T-cell (primary cell): ENCODE measurements at regions not wholly inside any gene's neighbourhood (a gene's known extent, or its start where the extent isn't known, plus 50 kb on each side); places are given as distances from the start of the nearest gene placed in this dataset.

ENCODE experiments used
- ATAC-seq, 4 experiments: fragments of 200-7000 bp in 3 of 4; fragments of 150-1000 bp in 1 of 4; cut with Tn5 transposase; replicated peaks in 1 of 4; 1 replicate in 3 of 4; 2 replicates in 1 of 4; pipeline ENCODE4 v1.10.0; 2021; ENCODE audit warnings: moderate library complexity in 3 of 4, mild to moderate bottlenecking in 2 of 4, moderate number of reproducible peaks in 1 of 4
- CTCF ChIA-PET, 2 donors: fragments of 300-600 bp; sonication (Branson Sonifier 250); formaldehyde crosslinking; loops; one replicate each; lab custom pipeline; 2022; ENCODE audit warnings: antibody characterized with exemption in 2 of 2; lab: Charles Lee
- POLR2A ChIA-PET, 2 donors: fragments of 300-600 bp; sonication (Branson Sonifier 250); formaldehyde crosslinking; loops; one replicate each; lab custom pipeline; 2022; ENCODE audit warnings: antibody characterized with exemption in 2 of 2; lab: Charles Lee
- DNase-seq, 35 experiments: peaks; one replicate each; pipeline versions ENCODE4 v3.0.0 to v3.0.0-alpha.2; 2013 to 2023
- H3K27ac ChIP-seq: one replicate; pipeline ENCODE4 v1.5.1; 2013; ENCODE audit warnings: low read length
- H3K27me3 ChIP-seq, 2 experiments: replicated peaks in 1 of 2; 1 replicate in 1 of 2; 2 replicates in 1 of 2; pipeline versions ENCODE4 v1.6.1 to v1.7.0; 2013; ENCODE audit warnings: low read length in 1 of 2, mixed read lengths in 1 of 2; ENCODE audit not compliant: control insufficient read depth in 2 of 2, insufficient read depth in 2 of 2; ENCODE audit errors: extremely low read depth in 1 of 2
- H3K36me3 ChIP-seq, 2 donors: 1 replicate in 1 of 2; 2 replicates in 1 of 2; pipeline versions ENCODE4 v1.6.1 to v1.7.0; 2013; ENCODE audit warnings: low read length in 1 of 2; ENCODE audit not compliant: control insufficient read depth in 2 of 2, insufficient read depth in 1 of 2; ENCODE audit errors: extremely low read depth in 1 of 2
- H3K4me1 ChIP-seq, 2 experiments: 1 replicate in 1 of 2; 2 replicates in 1 of 2; pipeline versions ENCODE4 v1.6.1 to v1.7.0; 2013; ENCODE audit warnings: low read length in 2 of 2, mixed read lengths in 1 of 2; ENCODE audit not compliant: insufficient read depth in 2 of 2, control insufficient read depth in 1 of 2; ENCODE audit errors: extremely low read depth in 1 of 2
- H3K4me3 ChIP-seq, 2 donors: 1 replicate in 1 of 2; 2 replicates in 1 of 2; pipeline versions ENCODE4 v1.5.1 to v1.7.0; 2013; ENCODE audit warnings: mild to moderate bottlenecking in 2 of 2, low read length in 1 of 2, moderate library complexity in 1 of 2; ENCODE audit not compliant: control insufficient read depth in 1 of 2; ENCODE audit errors: extremely low read depth in 1 of 2
- H3K9me3 ChIP-seq: 2 replicates; pipeline ENCODE4 v1.7.0; 2013
- H3K27ac Mint-ChIP-seq, 2 donors: one replicate each; pipeline ENCODE4 v1.8.0; 2020 to 2021; ENCODE audit warnings: mild to moderate bottlenecking in 2 of 2, mixed read lengths in 2 of 2
- H3K27me3 Mint-ChIP-seq, 2 donors: one replicate each; pipeline ENCODE4 v1.8.0; 2021 to 2022; ENCODE audit warnings: mixed read lengths in 2 of 2
- H3K36me3 Mint-ChIP-seq: one replicate; pipeline ENCODE4 v1.8.0; 2021; ENCODE audit warnings: mixed read lengths
- H3K4me1 Mint-ChIP-seq, 3 donors: one replicate each; pipeline ENCODE4 v1.8.0; 2020 to 2022; ENCODE audit warnings: mixed read lengths in 3 of 3, mild to moderate bottlenecking in 1 of 3
- H3K4me3 Mint-ChIP-seq, 3 donors: one replicate each; pipeline ENCODE4 v1.8.0; 2020 to 2022; ENCODE audit warnings: mild to moderate bottlenecking in 3 of 3, mixed read lengths in 3 of 3, moderate library complexity in 3 of 3
- H3K9me3 Mint-ChIP-seq, 3 donors: one replicate each; pipeline ENCODE4 v1.8.0; 2020 to 2022; ENCODE audit warnings: mixed read lengths in 3 of 3
- WGBS: methylation state at CpG from one replicate; pipeline ENCODE4 v1.1.5; 2013; ENCODE audit warnings: missing lambda C conversion rate; ENCODE audit not compliant: insufficient coverage; 5-methylcytosine and 5-hydroxymethylcytosine counted together

DNA sequence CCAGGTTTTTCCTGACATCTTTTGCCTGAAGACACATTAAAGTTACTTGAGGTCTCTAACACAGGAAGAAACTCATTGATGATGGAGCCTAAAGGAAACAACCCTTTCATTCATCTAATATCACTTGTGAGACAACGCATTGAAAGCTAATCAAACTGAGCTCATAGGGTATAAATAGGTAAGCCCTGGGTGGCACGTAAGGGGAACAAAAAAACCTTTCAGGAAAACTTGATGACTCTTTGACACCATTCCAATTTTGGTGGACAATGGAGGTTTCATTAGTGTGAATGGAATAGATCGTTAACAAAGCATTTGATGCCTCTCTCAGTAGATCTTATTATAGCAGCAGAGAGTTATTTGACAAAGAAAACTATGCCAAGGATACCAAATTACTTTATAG is 80.7 kb upstream of the DUSP10 start:
- H3K9me3 ChIP-seq, result no peaks in the 10 kb centered on the region
- H3K36me3 Mint-ChIP-seq, result no peaks in the 10 kb centered on the region
- peaks cover 15 to 33% (median 20%) of the 10 kb centered on the region in 3 donors for H3K4me1 Mint-ChIP-seq
- no peaks in the 10 kb centered on the region for H3K9me3 Mint-ChIP-seq
- H3K27ac ChIP-seq, result no peak overlapping the region
- POLR2A ChIA-PET, result no interaction called here
- no CpG with 5 or more reads among the region's 3 CpGs for WGBS
- peaks cover 5 to 7% of the 10 kb centered on the region in 2 experiments for H3K4me1 ChIP-seq
- no peaks in the 10 kb centered on the region for H3K27me3 Mint-ChIP-seq
- no peak overlapping the region for H3K4me3 Mint-ChIP-seq
- CTCF ChIA-PET, result no interaction called here
- no peaks in the 10 kb centered on the region for H3K36me3 ChIP-seq
- ATAC-seq (no peak), DNase-seq (no peak)
- no peaks in the 10 kb centered on the region for H3K27me3 ChIP-seq
- no peak overlapping the region for H3K4me3 ChIP-seq
- no peak overlapping the region for H3K27ac Mint-ChIP-seq

DNA sequence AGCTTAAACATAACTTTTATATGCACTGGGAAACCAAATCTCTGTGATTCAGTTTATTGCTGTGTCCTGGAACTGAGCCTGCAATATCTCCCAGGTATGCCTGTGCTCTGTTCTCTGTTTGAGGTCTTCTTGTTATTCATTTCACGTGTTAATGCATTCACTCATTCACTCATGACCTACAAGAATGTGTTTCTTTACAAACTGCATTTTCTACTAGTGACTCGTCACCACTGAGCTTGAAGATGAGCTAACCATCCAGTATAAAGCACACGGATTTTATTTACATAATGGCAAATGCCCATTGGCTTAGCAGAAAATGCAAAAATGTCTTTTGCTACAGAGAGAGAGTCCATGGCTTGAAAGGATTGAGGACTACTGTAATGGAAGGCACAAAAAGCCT is 75.0 kb upstream of the DUSP10 start:
- Histone ChIP-seq H3K9me3 (no peaks in the 10 kb centered on the region), H3K27me3 (no peaks in the 10 kb centered on the region), H3K36me3 (no peaks in the 10 kb centered on the region), H3K27ac (no peak overlapping the region), H3K4me1 (no peaks in the 10 kb centered on the region), H3K4me3 (no peak overlapping the region)
- 83% methylated on average over 1 of the region's 3 CpGs for WGBS
- ChIA-PET POLR2A (no interaction called here), CTCF (no interaction called here)
- no peaks in the 10 kb centered on the region for H3K9me3 Mint-ChIP-seq
- DNase-seq (no peak), ATAC-seq (no peak)
- H3K27ac Mint-ChIP-seq, result no peak overlapping the region
- H3K4me1 Mint-ChIP-seq, result no peaks in the 10 kb centered on the region
- no peak overlapping the region for H3K4me3 Mint-ChIP-seq
- no peaks in the 10 kb centered on the region for H3K27me3 Mint-ChIP-seq
- H3K36me3 Mint-ChIP-seq, result no peaks in the 10 kb centered on the region

DNA sequence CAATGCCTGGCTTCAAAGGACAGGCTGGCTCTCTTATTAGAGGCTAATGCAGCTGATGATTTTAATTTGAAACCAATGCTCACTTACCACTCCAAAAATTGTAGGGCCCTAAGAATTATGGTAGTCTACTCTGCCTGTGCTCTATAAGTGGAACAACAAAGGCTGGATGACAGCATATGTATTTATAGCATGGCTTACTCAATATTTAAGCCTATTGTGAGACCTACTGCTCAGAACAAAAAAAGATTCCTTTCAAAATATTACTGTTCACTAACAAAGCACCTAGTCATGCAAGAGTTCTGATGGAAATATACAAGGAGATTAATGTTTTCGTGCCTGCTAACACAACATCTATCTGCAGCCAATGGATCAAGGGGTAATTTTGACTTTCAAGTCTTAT is 73.8 kb upstream of the DUSP10 start:
- Mint-ChIP-seq H3K4me1 (peaks cover 8 to 9% (median 9%) of the 10 kb centered on the region in 3 donors), H3K9me3 (no peaks in the 10 kb centered on the region), H3K36me3 (no peaks in the 10 kb centered on the region), H3K27ac (no peak overlapping the region), H3K27me3 (no peaks in the 10 kb centered on the region), H3K4me3 (no peak overlapping the region)
- Histone ChIP-seq H3K36me3 (no peaks in the 10 kb centered on the region), H3K4me3 (no peak overlapping the region), H3K4me1 (no peaks in the 10 kb centered on the region), H3K27ac (no peak overlapping the region), H3K27me3 (no peaks in the 10 kb centered on the region), H3K9me3 (no peaks in the 10 kb centered on the region)
- POLR2A ChIA-PET, result no interaction called here
- no CpG with 5 or more reads among the region's 1 CpG for WGBS
- ATAC-seq (no peak), DNase-seq (no peak)
- CTCF ChIA-PET, result no interaction called here

DNA sequence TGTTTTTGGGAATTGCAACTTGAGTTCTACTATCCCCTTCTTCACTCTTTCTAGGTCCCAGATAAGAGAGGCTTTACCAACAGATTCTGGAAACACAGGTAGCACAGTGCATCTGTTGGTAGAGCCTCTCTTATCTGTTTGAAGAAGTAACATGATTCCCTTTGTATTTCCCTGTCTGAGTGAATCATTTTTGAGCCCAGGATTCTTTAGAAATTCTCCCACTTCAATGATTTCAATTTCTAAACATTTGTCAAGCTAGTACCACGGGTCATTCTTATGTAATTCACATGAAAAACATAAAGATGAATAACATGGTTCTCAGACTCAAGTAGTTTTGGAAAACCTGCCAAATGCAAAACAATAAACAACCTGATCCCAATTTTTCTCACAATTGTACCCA is 72.0 kb upstream of the DUSP10 start:
- Mint-ChIP-seq H3K4me1 (peaks cover 26 to 27% (median 26%) of the 10 kb centered on the region in 3 donors), H3K27ac (no peak overlapping the region), H3K9me3 (no peaks in the 10 kb centered on the region), H3K4me3 (no peak overlapping the region), H3K27me3 (no peaks in the 10 kb centered on the region), H3K36me3 (no peaks in the 10 kb centered on the region)
- no peak for ATAC-seq
- no peak for DNase-seq
- WGBS, result no CpG with 5 or more reads among the region's 1 CpG
- Histone ChIP-seq H3K27ac (no peak overlapping the region), H3K4me1 (peaks cover 2 to 8% of the 10 kb centered on the region in 2 experiments), H3K9me3 (no peaks in the 10 kb centered on the region), H3K4me3 (no peak overlapping the region), H3K36me3 (no peaks in the 10 kb centered on the region), H3K27me3 (no peaks in the 10 kb centered on the region)
- CTCF ChIA-PET, result interaction anchor here in 1 of 2 donors (0.7 kb wide), 1 partner anchor 84 kb away, joined by 7 read pairs; no protein-coding TSS in a partner anchor
- POLR2A ChIA-PET, result no interaction called here

DNA sequence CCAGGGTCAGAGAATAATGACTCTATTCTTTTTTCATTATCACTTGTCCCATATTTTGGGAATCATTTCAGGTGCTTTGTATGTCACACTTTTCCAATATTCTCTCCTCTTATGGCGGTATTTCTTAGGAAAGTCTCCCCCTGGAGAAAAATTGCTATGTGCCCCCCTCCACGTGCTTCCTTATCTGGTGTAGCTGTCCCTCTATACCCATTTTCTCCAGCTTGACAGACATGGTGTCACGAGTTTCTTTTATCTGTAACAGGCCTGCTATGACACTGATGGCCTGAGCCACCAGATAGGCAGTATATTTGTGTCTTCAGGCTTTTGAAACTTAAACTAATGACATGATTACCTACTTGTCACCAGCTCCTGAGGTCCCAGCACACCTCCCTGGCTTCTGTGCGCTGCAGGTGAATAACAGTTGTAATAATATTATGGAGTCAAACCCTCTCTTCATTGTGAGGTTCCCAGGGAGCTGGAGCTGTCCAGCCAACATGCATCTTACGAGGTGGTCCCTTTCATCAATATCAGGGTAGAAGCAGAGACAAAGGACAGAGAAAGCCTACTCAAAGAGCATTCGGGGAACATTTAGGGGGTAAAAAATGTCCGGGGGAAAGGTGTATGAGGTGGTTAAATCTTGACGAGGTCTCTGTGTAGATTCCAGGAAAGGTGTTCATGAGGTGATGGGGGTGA is 71.2 kb upstream of the DUSP10 start:
- POLR2A ChIA-PET, result no interaction called here

DNA sequence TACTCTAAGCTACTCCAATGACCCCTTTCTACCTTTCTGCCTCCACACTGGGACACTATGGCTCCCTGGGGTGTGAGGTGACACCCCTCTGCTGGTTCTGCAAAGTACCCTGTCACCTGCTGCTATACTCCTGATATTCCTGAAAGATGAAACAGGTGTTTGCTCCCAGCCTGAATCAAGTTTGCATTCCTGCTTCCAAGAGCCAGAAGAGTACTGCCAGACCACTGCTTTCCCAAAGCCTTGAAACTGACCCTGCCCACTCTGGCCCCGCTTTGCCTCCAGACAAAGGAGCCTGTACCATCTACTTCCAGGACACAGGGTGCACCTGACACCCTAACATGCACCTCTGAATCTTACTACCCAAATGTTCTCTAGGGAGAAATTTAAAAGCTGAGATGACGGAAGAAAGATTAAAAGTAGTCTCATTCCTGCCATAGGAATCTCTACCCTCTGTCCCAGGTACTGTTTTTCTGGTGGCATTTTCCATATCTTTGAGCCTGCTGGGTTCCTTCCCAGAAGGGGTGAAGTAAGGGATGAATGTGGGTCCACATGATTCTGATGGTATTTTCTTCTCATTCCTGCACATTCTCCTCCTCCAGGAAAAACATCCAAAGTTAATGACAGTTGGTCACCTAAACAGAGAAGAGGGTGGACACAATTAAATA is 70.3 kb upstream of the DUSP10 start:
- POLR2A ChIA-PET, result interaction anchor here (0.6 to 1.0 kb wide), 2 partner anchors 41 to 61 kb away, joined by 3 to 4 read pairs; no protein-coding TSS in a partner anchor

More for the DNA sequence above, 71.2 kb upstream of the DUSP10 start:
- Mint-ChIP-seq H3K4me3 (no peak overlapping the region), H3K27ac (no peak overlapping the region), H3K9me3 (no peaks in the 10 kb centered on the region), H3K27me3 (no peaks in the 10 kb centered on the region), H3K36me3 (no peaks in the 10 kb centered on the region), H3K4me1 (peaks cover 28 to 31% (median 29%) of the 10 kb centered on the region in 3 donors)
- no peaks in the 10 kb centered on the region for H3K27me3 ChIP-seq
- no peaks in the 10 kb centered on the region for H3K9me3 ChIP-seq
- ATAC-seq, result no peak
- H3K4me1 ChIP-seq, result peaks cover 2 to 8% of the 10 kb centered on the region in 2 experiments
- 82% methylated on average over 5 of the region's 8 CpGs for WGBS
- H3K4me3 ChIP-seq, result no peak overlapping the region
- no peaks in the 10 kb centered on the region for H3K36me3 ChIP-seq
- DNase-seq, result no peak
- H3K27ac ChIP-seq, result no peak overlapping the region
- CTCF ChIA-PET, result no interaction called here

More for the DNA sequence above, 70.3 kb upstream of the DUSP10 start:
- Mint-ChIP-seq H3K9me3 (no peaks in the 10 kb centered on the region), H3K4me3 (no peak overlapping the region), H3K27me3 (no peaks in the 10 kb centered on the region), H3K36me3 (no peaks in the 10 kb centered on the region), H3K27ac (no peak overlapping the region), H3K4me1 (peaks cover 28 to 32% (median 29%) of the 10 kb centered on the region in 3 donors)
- Histone ChIP-seq H3K27ac (no peak overlapping the region), H3K9me3 (no peaks in the 10 kb centered on the region), H3K4me1 (peaks cover 2 to 8% of the 10 kb centered on the region in 2 experiments), H3K36me3 (no peaks in the 10 kb centered on the region), H3K4me3 (no peak overlapping the region), H3K27me3 (no peaks in the 10 kb centered on the region)
- 100% methylated on average over 1 of the region's 2 CpGs for WGBS
- ATAC-seq, result no peak
- CTCF ChIA-PET, result no interaction called here
- no peak for DNase-seq
